ENCODE measurements at regions not wholly inside any gene's neighbourhood (a gene's known extent, or its start where the extent isn't known, plus 50 kb on each side); places are given as distances from the start of the nearest gene placed in this dataset.

DNA sequence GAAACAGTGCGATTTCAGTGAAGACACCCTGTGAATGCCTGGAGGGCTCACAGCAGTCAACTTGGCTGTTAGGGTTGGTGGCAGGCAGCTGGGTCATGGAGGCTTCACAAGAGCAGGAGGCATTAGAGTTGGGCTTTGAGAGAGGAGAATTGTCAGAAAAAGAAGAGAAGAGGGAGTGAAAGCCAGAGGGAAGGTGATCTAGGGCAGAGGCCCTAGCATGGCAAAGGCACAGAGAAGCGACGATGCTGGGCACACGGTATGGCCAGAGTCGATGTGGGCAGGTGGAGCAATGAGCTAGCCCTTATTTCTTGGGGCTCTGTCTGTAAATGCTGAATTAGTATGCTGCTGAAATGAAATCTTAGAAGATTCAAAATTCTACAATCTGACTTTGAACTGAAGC lies 52.6 kb upstream of the OLFM4 start:
- in situ Hi-C loops (cut with MboI; ENCODE audit: low sequenced_read_pairs in 4 of 4) (no loop called here), intact Hi-C loops (cut with DNase I; ENCODE audit: low total_unique reads) (no loop called here)
- H3K27me3 ChIP-seq: no peaks in the 10 kb centered on the region
- H3K4me1 ChIP-seq: no peaks in the 10 kb centered on the region
- no peak for TF ChIP-seq POLR2A (IDR thresholded peaks at IDR 0.05)
- TF ChIP-seq, protein P1, sequence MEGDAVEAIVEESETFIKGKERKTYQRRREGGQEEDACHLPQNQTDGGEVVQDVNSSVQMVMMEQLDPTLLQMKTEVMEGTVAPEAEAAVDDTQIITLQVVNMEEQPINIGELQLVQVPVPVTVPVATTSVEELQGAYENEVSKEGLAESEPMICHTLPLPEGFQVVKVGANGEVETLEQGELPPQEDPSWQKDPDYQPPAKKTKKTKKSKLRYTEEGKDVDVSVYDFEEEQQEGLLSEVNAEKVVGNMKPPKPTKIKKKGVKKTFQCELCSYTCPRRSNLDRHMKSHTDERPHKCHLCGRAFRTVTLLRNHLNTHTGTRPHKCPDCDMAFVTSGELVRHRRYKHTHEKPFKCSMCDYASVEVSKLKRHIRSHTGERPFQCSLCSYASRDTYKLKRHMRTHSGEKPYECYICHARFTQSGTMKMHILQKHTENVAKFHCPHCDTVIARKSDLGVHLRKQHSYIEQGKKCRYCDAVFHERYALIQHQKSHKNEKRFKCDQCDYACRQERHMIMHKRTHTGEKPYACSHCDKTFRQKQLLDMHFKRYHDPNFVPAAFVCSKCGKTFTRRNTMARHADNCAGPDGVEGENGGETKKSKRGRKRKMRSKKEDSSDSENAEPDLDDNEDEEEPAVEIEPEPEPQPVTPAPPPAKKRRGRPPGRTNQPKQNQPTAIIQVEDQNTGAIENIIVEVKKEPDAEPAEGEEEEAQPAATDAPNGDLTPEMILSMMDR (IDR thresholded peaks at IDR 0.05 in 4 of 5, conservative IDR thresholded peaks at IDR 0.05 in 1 of 5): no peak
- no peak for DNase-seq
- no peak for ATAC-seq
- no peaks in the 10 kb centered on the region for H3K36me3 ChIP-seq
- H3K9me3 ChIP-seq: no peaks in the 10 kb centered on the region
- H3K4me3 ChIP-seq: no peak overlapping the region
- no peak overlapping the region for H3K27ac ChIP-seq

DNA sequence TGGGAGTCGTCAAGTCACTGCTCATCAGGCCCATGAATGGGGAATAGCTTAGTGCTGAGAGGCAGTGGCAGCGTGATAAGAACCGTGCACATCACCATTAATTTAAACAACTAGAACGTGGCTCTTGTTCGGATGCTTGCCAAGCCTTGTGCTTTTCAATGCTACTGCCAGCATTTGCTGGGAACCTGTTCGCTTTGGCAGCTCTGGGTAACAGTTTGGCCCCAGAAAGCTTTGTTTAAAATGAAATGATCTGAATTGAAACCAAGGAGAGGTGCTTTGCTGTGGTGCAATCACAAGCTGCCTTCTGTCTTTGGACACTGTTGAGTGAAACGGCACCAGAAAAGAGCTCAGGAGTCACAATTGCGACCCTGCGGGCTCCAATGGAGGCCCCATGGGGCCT lies 53.5 kb upstream of the OLFM4 start:
- no peak overlapping the region for H3K4me3 ChIP-seq
- no peaks in the 10 kb centered on the region for H3K36me3 ChIP-seq
- H3K9me3 ChIP-seq: no peaks in the 10 kb centered on the region
- no peaks in the 10 kb centered on the region for H3K4me1 ChIP-seq
- in situ Hi-C loops (cut with MboI; ENCODE audit: low sequenced_read_pairs in 4 of 4): no loop called here
- TF ChIP-seq, protein P1 (IDR thresholded peaks at IDR 0.05 in 4 of 5, conservative IDR thresholded peaks at IDR 0.05 in 1 of 5): no peak
- no peak for TF ChIP-seq POLR2A (IDR thresholded peaks at IDR 0.05)
- H3K27ac ChIP-seq: no peak overlapping the region
- no peak for ATAC-seq
- DNase-seq: no peak
- no peaks in the 10 kb centered on the region for H3K27me3 ChIP-seq
- intact Hi-C loops (cut with DNase I; ENCODE audit: low total_unique reads): no loop called here

DNA sequence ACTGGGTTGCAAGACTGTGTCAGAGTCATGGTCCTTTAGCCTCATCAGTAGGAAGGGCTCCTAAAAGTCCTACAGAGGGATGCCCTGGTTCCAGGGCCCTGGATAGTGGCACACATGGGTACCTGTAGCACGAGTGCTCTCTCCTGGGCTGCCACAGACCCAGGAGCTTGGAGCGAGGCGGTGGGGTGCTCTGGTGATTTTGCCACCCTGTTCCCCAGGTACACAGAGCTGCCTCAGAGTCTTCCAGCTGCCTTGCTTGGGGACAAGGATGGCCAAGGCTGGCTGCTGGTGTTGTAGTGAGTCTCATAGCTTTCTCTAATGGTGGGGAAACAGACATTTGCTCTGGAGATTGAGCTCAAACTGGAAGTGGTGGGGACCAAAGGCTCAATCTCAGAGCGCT lies 53.9 kb upstream of the OLFM4 start:
- ATAC-seq: no peak
- no peak for DNase-seq
- TF ChIP-seq, protein P1 (IDR thresholded peaks at IDR 0.05 in 4 of 5, conservative IDR thresholded peaks at IDR 0.05 in 1 of 5): no peak
- no peak for TF ChIP-seq POLR2A (IDR thresholded peaks at IDR 0.05)
- intact Hi-C loops (cut with DNase I; ENCODE audit: low total_unique reads) (no loop called here), in situ Hi-C loops (cut with MboI; ENCODE audit: low sequenced_read_pairs in 4 of 4) (no loop called here)
- H3K36me3 ChIP-seq: no peaks in the 10 kb centered on the region
- H3K27ac ChIP-seq: no peak overlapping the region
- H3K4me1 ChIP-seq: no peaks in the 10 kb centered on the region
- H3K27me3 ChIP-seq: no peaks in the 10 kb centered on the region
- H3K4me3 ChIP-seq: no peak overlapping the region
- no peaks in the 10 kb centered on the region for H3K9me3 ChIP-seq

DNA sequence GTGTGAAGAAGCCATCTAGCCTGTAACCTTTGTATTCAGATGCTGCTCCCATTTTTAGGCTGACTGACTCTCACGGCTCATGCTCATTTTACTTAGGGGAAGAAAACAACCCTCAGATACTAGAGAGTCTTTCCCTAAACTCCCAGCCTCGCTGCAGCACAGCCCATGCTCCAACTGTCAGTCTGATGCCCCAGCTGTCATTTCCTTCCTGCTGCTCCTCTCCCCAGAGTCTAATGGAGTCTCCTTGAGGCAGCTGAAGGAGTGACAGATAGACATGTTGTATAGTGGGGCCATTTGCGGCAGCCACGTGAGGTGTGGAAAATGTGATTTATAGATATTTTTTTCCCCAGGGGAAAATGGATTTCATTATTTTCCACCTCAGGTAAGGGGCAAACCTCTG lies 59.2 kb upstream of the OLFM4 start:
- ATAC-seq (no peak), DNase-seq (no peak)
- no peaks in the 10 kb centered on the region for H3K36me3 ChIP-seq
- TF ChIP-seq, protein P1 (IDR thresholded peaks at IDR 0.05 in 4 of 5, conservative IDR thresholded peaks at IDR 0.05 in 1 of 5): no peak
- no peak for TF ChIP-seq POLR2A (IDR thresholded peaks at IDR 0.05)
- no peak overlapping the region for H3K4me3 ChIP-seq
- H3K4me1 ChIP-seq: no peaks in the 10 kb centered on the region
- intact Hi-C loops (cut with DNase I; ENCODE audit: low total_unique reads) (no loop called here), in situ Hi-C loops (cut with MboI; ENCODE audit: low sequenced_read_pairs in 4 of 4) (no loop called here)
- H3K27me3 ChIP-seq: no peaks in the 10 kb centered on the region
- H3K9me3 ChIP-seq: no peaks in the 10 kb centered on the region
- H3K27ac ChIP-seq: no peak overlapping the region

DNA sequence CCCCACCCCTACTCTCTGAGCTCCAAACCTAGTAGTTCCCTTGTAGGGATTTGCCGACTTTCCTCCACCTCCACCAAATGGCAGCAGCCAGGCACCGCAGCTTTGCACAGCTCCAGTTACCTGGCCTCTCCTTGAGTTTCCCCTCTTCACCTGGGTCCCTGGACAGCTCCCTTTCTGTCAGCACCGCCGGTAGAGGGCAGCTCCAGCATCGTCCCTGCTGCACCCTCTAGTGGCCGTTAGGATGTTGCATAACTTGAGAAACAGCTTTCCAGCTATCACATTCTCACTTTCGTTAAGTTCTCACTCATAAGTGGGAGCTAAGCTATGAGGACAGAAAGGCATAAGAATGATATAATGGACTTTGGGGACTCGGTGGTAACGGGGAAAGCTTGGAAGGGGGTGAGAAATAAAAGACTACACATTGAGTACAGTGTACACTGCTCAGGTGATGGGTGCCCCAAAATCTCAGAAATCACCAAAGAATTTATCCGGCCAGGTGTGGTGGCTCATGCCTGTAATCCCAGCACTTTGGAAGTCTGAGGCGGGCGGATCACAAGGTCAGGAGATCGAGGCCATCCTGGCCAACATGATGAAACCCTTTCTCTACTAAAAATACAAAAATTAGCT lies 60.4 kb upstream of the OLFM4 start:
- peak; percentile 21 to 42 for DNase-seq
- H3K27me3 ChIP-seq: no peaks in the 10 kb centered on the region
- H3K36me3 ChIP-seq: no peaks in the 10 kb centered on the region
- in situ Hi-C loops (cut with MboI; ENCODE audit: low sequenced_read_pairs in 4 of 4) (no loop called here), intact Hi-C loops (cut with DNase I; ENCODE audit: low total_unique reads) (no loop called here)
- H3K4me3 ChIP-seq: no peak overlapping the region
- no peak for TF ChIP-seq POLR2A (IDR thresholded peaks at IDR 0.05)
- TF ChIP-seq, protein P1 (IDR thresholded peaks at IDR 0.05 in 4 of 5, conservative IDR thresholded peaks at IDR 0.05 in 1 of 5): peak; percentile 38 to 70 (median 61)
- no peaks in the 10 kb centered on the region for H3K4me1 ChIP-seq
- H3K27ac ChIP-seq: no peak overlapping the region
- ATAC-seq: peak; percentile 65 to 66
- H3K9me3 ChIP-seq: no peaks in the 10 kb centered on the region
